ENCODE measurements at regions not wholly inside any gene's neighbourhood (a gene's known extent, or its start where the extent isn't known, plus 50 kb on each side); places are given as distances from the start of the nearest gene placed in this dataset.

- no peaks in the 10 kb centered on the region for H3K27me3 ChIP-seq
- no peak for DNase-seq
- no peak overlapping the region for H3K4me3 ChIP-seq
- no peaks in the 10 kb centered on the region for H3K9me3 ChIP-seq
- H3K27ac ChIP-seq, result no peak overlapping the region
- intact Hi-C loops (cut with DNase I; ENCODE audit: low total_unique reads), result no loop called here
- ATAC-seq, result no peak
- no peaks in the 10 kb centered on the region for H3K36me3 ChIP-seq
- H3K4me1 ChIP-seq, result no peaks in the 10 kb centered on the region
- in situ Hi-C loops (cut with MboI; ENCODE audit: low sequenced_read_pairs in 4 of 4), result no loop called here
- no peak for TF ChIP-seq CTCF (IDR thresholded peaks at IDR 0.05 in 4 of 5, conservative IDR thresholded peaks at IDR 0.05 in 1 of 5)
- TF ChIP-seq POLR2A (IDR thresholded peaks at IDR 0.05), result no peak
Observed at GRCh38 chr12:34526946-34527345, 504.6 kb downstream of the ALG10 start.

GRCh38 chr12:34547276-34547675 lies 525.0 kb downstream of the ALG10 start:
- Histone ChIP-seq H3K4me1 (no peaks in the 10 kb centered on the region), H3K4me3 (no peak overlapping the region), H3K27me3 (no peaks in the 10 kb centered on the region), H3K27ac (no peak overlapping the region), H3K9me3 (peaks cover 0 to 5% (median 0%) of the 10 kb centered on the region in 3 donors), H3K36me3 (no peaks in the 10 kb centered on the region)
- DNase-seq (no peak), ATAC-seq (no peak)
- intact Hi-C loops (cut with DNase I; ENCODE audit: low total_unique reads), result no loop called here
- no peak for TF ChIP-seq POLR2A (IDR thresholded peaks at IDR 0.05)
- no peak for TF ChIP-seq CTCF (IDR thresholded peaks at IDR 0.05 in 4 of 5, conservative IDR thresholded peaks at IDR 0.05 in 1 of 5)
- in situ Hi-C loops (cut with MboI; ENCODE audit: low sequenced_read_pairs in 4 of 4), result no loop called here

- peaks cover 10 to 21% (median 12%) of the 10 kb centered on the region in 3 donors for H3K9me3 ChIP-seq
- no peaks in the 10 kb centered on the region for H3K4me1 ChIP-seq
- intact Hi-C loops (cut with DNase I; ENCODE audit: low total_unique reads), result no loop called here
- in situ Hi-C loops (cut with MboI; ENCODE audit: low sequenced_read_pairs in 4 of 4), result no loop called here
- TF ChIP-seq POLR2A (IDR thresholded peaks at IDR 0.05) (no peak), CTCF (IDR thresholded peaks at IDR 0.05 in 4 of 5, conservative IDR thresholded peaks at IDR 0.05 in 1 of 5) (no peak)
- no peaks in the 10 kb centered on the region for H3K27me3 ChIP-seq
- DNase-seq (no peak), ATAC-seq (no peak)
- H3K4me3 ChIP-seq, result no peak overlapping the region
- H3K36me3 ChIP-seq, result no peaks in the 10 kb centered on the region
- H3K27ac ChIP-seq, result no peak overlapping the region
Observed at GRCh38 chr12:34591966-34592365, 569.7 kb downstream of the ALG10 start.

- intact Hi-C loops (cut with DNase I; ENCODE audit: low total_unique reads), result no loop called here
- Histone ChIP-seq H3K9me3 (peaks cover 10 to 14% (median 10%) of the 10 kb centered on the region in 3 donors), H3K4me1 (no peaks in the 10 kb centered on the region), H3K36me3 (no peaks in the 10 kb centered on the region), H3K4me3 (no peak overlapping the region), H3K27ac (no peak overlapping the region), H3K27me3 (no peaks in the 10 kb centered on the region)
- DNase-seq, result peak in 1 of 2 donors; percentile 1
- in situ Hi-C loops (cut with MboI; ENCODE audit: low sequenced_read_pairs in 4 of 4), result no loop called here
- ATAC-seq, result no peak
- TF ChIP-seq POLR2A (IDR thresholded peaks at IDR 0.05), result no peak
- TF ChIP-seq CTCF (IDR thresholded peaks at IDR 0.05 in 4 of 5, conservative IDR thresholded peaks at IDR 0.05 in 1 of 5), result no peak
Observed at GRCh38 chr12:34595749-34596733, 573.7 kb downstream of the ALG10 start.

Measured in gastrocnemius medialis (tissue), 4 donors.